Breast epithelium (tissue), 4 donors: ENCODE measurements at regions not wholly inside any gene's neighbourhood (a gene's known extent, or its start where the extent isn't known, plus 50 kb on each side); places are given as distances from the start of the nearest gene placed in this dataset.

Experiments
- DNase-seq, 2 donors: peaks; one replicate each; pipeline ENCODE4 v3.0.0-alpha.2; 2019; ENCODE audit warnings: low spot score in 2 of 2
- H3K27ac ChIP-seq, 2 donors: fragments of 200-600 bp; sonication (generic) in 1 of 2; one replicate each; pipeline ENCODE4 v1.5.1; 2016 to 2019; ENCODE audit warnings: mild to moderate bottlenecking in 1 of 2
- H3K27me3 ChIP-seq, 2 donors: fragments of 200-600 bp; sonication (generic) in 1 of 2; one replicate each; pipeline versions ENCODE4 v1.5.1 to v1.6.0; 2017 to 2019; ENCODE audit warnings: control low read depth in 1 of 2, mild to moderate bottlenecking in 1 of 2
- H3K36me3 ChIP-seq: fragments of 200-600 bp; one replicate; pipeline ENCODE4 v1.5.1; 2019
- H3K4me1 ChIP-seq, 2 donors: fragments of 200-600 bp; sonication (generic); one replicate each; pipeline ENCODE4 v1.5.1; 2016 to 2019; ENCODE audit warnings: control low read depth in 1 of 2
- H3K4me3 ChIP-seq, 3 donors: fragments of 200-600 bp; sonication (generic); 1 replicate in 2 of 3; 2 replicates in 1 of 3; pipeline ENCODE4 v1.5.1; 2016 to 2019; ENCODE audit warnings: mild to moderate bottlenecking in 3 of 3, moderate library complexity in 2 of 3
- H3K9me3 ChIP-seq, 2 donors: fragments of 200-600 bp; sonication (generic) in 1 of 2; one replicate each; pipeline ENCODE4 v1.5.1; 2016 to 2019; ENCODE audit warnings: control low read depth in 1 of 2
- CTCF ChIP-seq, 3 donors: fragments of 450-650 bp; IDR thresholded peaks; one replicate each; pipeline ENCODE4 v1.5.1; 2016 to 2017; ENCODE audit warnings: antibody characterized with exemption in 3 of 3, mild to moderate bottlenecking in 3 of 3, moderate library complexity in 3 of 3
- POLR2A ChIP-seq: fragments of 450-650 bp; IDR thresholded peaks from one replicate; pipeline ENCODE4 v1.6.1; 2016; ENCODE audit warnings: antibody characterized with exemption, mild to moderate bottlenecking, moderate library complexity
- POLR2AphosphoS5 ChIP-seq, 3 donors: sonication (generic); formaldehyde crosslinking; IDR thresholded peaks; one replicate each; pipeline ENCODE4 v1.6.1; 2017; ENCODE audit warnings: antibody characterized with exemption in 3 of 3
- intact Hi-C: fragments of 100-400 bp; cut with DNase I; formaldehyde crosslinking; loops from one replicate; pipeline ENCODE4 v1.15.1; 2023; ENCODE audit warnings: low total_unique reads

DNA sequence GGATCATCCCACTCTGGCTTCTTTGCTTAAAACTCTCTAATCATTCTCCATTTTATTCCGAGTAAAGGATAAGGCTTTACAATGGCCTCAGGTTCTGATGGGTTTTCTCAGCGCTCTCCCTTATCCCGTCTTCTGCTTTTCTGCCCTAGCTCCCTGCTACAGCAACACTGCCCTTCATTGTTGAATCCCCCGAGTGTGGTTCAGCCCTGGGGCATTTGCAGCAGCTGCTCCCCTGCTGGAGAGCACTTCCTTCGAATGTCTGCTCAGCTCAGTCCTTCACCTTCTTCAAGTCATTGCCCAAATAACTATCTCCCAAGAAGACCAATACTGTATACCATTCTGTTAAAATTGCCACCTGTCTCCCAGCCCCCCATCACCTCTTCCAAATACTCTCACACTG lies 111.8 kb downstream of the TBXT start:
- H3K4me3 ChIP-seq, result no peak overlapping the region
- TF ChIP-seq POLR2A (no peak), CTCF (IDR thresholded peaks at IDR 0.05) (no peak)
- H3K27me3 ChIP-seq, result no peaks in the 10 kb centered on the region
- no peak overlapping the region for H3K27ac ChIP-seq
- H3K36me3 ChIP-seq, result no peaks in the 10 kb centered on the region
- intact Hi-C loops, result no loop called here
- peaks cover 8 to 25% of the 10 kb centered on the region in 2 donors for H3K9me3 ChIP-seq
- H3K4me1 ChIP-seq, result no peaks in the 10 kb centered on the region
- no peak for DNase-seq

- Histone ChIP-seq H3K36me3 (no peaks in the 10 kb centered on the region), H3K27ac (no peak overlapping the region), H3K27me3 (no peaks in the 10 kb centered on the region), H3K4me1 (no peaks in the 10 kb centered on the region), H3K9me3 (peaks cover 8 to 25% of the 10 kb centered on the region in 2 donors), H3K4me3 (no peak overlapping the region)
- no peak for TF ChIP-seq POLR2AphosphoS5 (IDR thresholded peaks at IDR 0.05)
- no peak for TF ChIP-seq POLR2A
- no peak for TF ChIP-seq CTCF (IDR thresholded peaks at IDR 0.05)
- intact Hi-C loops, result no loop called here
- DNase-seq, result no peak
Measured at GRCh38 chr6:166052837-166053236, 114.8 kb downstream of the TBXT start.

- TF ChIP-seq CTCF (IDR thresholded peaks at IDR 0.05) (no peak), POLR2AphosphoS5 (IDR thresholded peaks at IDR 0.05) (no peak), POLR2A (no peak)
- DNase-seq, result no peak
- Histone ChIP-seq H3K4me1 (no peaks in the 10 kb centered on the region), H3K27ac (no peak overlapping the region), H3K36me3 (no peaks in the 10 kb centered on the region), H3K4me3 (no peak overlapping the region), H3K9me3 (peaks cover 8 to 25% of the 10 kb centered on the region in 2 donors), H3K27me3 (no peaks in the 10 kb centered on the region)
- intact Hi-C loops, result no loop called here
Measured at GRCh38 chr6:166050559-166050958, 117.1 kb downstream of the TBXT start.

- H3K27me3 ChIP-seq, result no peaks in the 10 kb centered on the region
- no peak overlapping the region for H3K4me3 ChIP-seq
- H3K4me1 ChIP-seq, result no peaks in the 10 kb centered on the region
- H3K36me3 ChIP-seq, result no peaks in the 10 kb centered on the region
- DNase-seq, result no peak
- H3K27ac ChIP-seq, result no peak overlapping the region
- H3K9me3 ChIP-seq, result peaks cover 0 to under 1% of the 10 kb centered on the region in 2 donors
- intact Hi-C loops, result no loop called here
- no peak for TF ChIP-seq CTCF (IDR thresholded peaks at IDR 0.05)
- no peak for TF ChIP-seq POLR2AphosphoS5 (IDR thresholded peaks at IDR 0.05)
- no peak for TF ChIP-seq POLR2A
Measured at GRCh38 chr6:166046982-166047381, 120.7 kb downstream of the TBXT start.

DNA sequence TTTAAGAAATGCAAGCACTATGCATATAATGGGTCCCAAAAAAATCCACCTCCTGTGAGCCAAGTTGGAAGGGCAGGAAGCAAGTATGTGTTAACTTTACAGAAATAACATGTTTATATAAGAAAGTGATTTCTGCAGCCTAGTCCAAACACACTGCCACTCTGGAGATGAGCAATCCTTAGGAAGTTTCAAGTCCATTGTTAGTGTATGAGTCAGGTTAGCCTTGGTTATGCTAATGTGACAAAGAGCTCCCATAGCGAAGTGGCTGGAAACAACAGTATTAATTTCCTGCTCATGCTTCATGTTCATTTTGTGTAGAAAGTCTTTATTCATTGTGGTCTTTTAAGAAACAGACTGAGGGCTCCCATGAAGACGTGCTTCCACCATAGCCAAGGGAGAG lies 121.4 kb downstream of the TBXT start:
- H3K4me3 ChIP-seq, result no peak overlapping the region
- H3K4me1 ChIP-seq, result no peaks in the 10 kb centered on the region
- no peak overlapping the region for H3K27ac ChIP-seq
- no peaks in the 10 kb centered on the region for H3K36me3 ChIP-seq
- intact Hi-C loops, result no loop called here
- H3K27me3 ChIP-seq, result no peaks in the 10 kb centered on the region
- H3K9me3 ChIP-seq, result no peaks in the 10 kb centered on the region
- no peak for TF ChIP-seq POLR2AphosphoS5 (IDR thresholded peaks at IDR 0.05)
- TF ChIP-seq POLR2A, result no peak
- TF ChIP-seq CTCF (IDR thresholded peaks at IDR 0.05), result no peak
- no peak for DNase-seq
